IPS-18c (cell line): ENCODE measurements at regions not wholly inside any gene's neighbourhood (a gene's known extent, or its start where the extent isn't known, plus 50 kb on each side); places are given as distances from the start of the nearest gene placed in this dataset.

Source experiments
- H3K4me3 ChIP-seq: 2 replicates; pipeline ENCODE4 v1.7.0; 2013; ENCODE audit warnings: low read depth, mild to moderate bottlenecking, low read length, moderate library complexity; ENCODE audit not compliant: insufficient read depth
- H3K9me3 ChIP-seq: one replicate; pipeline ENCODE4 v1.6.1; 2013; ENCODE audit warnings: mild to moderate bottlenecking, low read length, moderate library complexity; ENCODE audit not compliant: control insufficient read depth, insufficient read depth

DNA sequence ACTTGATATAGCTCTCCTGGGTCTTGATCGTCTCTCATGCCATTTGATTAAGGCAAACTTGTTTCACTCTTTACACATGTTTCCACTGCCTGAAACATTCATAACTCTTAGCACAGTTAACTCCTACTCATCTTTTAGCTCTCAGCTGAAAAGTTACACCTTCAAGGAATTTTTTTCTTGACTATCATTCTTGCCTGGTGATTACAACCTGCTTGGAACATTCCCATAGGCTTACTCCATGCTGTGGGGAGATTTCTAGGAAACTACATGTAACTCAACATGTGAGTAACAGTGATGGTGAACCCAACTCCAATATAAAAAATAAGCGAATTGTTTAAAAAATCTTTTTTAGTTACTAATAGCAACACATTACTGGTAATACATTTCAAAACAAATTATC, 224.1 kb upstream of the MPDZ start:
- H3K4me3 ChIP-seq, result no peak overlapping the region
- H3K9me3 ChIP-seq, result no peaks in the 10 kb centered on the region

DNA sequence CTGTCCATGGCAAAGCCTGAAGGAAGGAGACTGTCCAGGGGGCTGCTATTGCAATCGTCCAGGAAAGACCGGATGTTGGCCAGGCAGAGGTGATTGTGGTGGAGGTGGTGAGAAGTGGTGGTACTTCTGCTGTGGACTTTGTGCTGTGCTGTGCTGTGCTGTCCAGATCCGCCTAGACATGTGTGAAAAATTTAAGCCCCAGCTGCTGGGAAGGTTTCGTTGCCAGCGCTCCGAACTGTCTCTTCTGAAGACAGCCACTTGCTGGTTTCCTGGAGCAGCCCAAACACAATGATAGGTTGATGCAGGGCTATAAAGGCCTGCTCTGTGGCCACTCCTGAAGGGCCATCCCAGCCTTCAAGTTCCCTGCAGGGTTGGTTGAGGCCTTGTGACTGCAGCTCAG, 223.0 kb upstream of the MPDZ start:
- H3K4me3 ChIP-seq, result no peak overlapping the region
- H3K9me3 ChIP-seq, result no peaks in the 10 kb centered on the region

DNA sequence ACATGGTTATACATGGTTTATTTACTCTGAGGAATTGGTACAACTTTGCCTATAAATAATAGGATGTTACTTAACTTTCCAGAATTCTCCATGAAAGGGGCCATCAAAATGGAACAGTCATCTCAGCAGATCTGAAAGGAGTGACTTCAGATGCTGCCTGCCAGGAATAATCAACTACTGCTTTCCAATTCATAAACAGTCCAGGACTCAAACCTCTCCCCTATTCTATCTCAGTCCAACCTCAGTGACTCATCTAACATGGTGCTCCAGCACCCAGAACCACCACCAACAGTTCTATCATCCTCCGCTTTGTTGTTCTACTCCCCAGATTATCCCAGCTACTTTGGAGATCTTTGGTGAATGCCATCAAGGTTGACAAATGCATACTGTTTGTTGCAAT, 221.5 kb upstream of the MPDZ start:
- Histone ChIP-seq H3K4me3 (no peak overlapping the region), H3K9me3 (no peaks in the 10 kb centered on the region)

DNA sequence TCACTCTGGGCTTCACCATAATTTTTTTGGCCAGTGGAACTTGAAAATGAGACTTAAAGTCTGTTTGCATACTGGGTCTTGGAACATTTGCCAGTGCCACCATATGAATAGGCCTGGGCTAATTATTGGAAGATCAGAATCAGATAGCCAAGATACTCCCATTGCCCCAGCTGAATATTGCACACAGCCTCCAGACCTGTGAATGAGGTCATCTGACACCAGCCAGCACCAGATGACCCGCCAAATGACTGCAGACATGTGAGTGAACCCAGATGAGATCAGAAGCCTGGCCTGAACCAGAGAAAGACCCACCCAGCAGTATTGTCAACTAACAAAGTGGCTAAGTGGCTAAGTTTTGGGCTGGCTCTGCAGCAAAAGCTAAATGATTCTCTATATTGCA, 220.5 kb upstream of the MPDZ start:
- no peak overlapping the region for H3K4me3 ChIP-seq
- no peaks in the 10 kb centered on the region for H3K9me3 ChIP-seq

DNA sequence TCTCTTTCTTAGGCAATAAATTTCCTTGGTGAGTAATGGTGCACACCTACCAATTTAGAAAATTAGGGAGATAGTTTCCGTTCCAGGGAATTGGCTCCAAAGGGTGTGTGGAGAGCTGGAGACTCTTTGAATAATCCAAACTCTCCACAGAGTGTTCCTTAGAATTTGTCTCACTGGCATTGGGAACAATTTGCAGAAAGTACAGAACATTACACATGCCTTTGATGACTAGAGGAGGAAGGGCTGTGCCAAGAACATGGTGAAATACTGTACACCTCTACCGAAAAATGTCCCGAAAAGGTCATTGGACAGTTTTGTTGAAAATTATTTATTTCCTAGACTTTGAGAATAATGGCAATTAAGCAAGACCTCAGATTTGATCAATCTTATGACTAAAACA, 214.2 kb upstream of the MPDZ start:
- Histone ChIP-seq H3K4me3 (no peak overlapping the region), H3K9me3 (no peaks in the 10 kb centered on the region)

DNA sequence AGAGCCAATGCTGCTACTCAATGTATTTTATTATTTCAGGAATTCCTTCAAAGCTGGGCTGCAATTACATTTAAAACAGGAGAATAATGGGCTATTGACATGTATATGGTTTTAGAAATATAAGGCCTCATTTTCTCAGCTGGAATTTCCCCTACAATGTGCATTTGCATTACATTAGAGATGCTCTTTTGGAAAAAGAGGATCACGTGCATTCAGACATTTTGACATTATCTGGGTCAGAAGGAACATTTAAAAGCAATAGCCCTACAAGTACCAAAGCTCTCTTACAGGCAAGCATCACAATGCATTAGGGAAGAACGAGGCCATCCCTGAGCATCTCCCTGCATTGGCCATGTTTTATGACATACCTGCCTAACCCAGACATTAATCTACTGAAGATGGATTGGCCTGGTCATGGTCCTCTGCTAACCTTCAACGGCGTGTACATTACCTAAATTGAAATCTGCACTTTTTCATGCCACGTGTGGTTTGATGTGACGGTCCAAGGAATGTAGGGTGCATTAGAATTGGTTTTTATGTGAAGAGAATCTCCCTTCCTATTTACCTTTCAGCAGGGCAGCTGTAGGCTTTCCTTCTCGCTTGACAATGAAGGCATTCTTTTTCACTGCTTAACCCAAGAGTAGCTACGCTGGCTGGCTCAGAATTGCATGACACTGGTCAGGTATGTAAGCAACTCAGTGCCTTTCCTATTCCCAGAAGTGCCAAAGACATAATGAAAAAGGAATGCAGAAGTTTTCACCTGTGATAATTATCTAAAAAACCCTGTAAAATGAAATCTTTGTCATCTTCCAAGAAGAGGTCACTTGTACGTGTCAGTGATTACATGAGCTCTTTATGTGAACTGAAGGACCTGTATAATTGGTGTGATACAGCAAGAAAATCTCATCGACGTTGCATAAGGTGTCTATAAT, 212.3 kb upstream of the MPDZ start:
- Histone ChIP-seq H3K9me3 (no peaks in the 10 kb centered on the region), H3K4me3 (no peak overlapping the region)

DNA sequence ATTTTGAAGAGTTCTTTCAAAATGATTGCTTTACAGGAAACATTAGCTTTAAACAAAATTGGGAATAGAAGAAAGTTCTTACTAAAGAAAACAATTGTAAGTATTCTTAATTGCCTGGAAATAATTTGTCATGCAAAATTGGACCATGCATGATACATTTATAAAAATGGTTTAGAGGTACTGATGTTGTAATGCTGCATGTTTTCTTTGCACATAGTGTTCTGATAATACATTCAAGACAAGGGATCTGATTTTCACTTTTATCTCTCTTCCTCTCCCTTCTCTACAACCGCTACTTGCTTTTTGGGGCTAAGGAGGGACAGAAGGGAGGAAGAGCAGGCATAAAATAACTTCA, 211.6 kb upstream of the MPDZ start:
- Histone ChIP-seq H3K4me3 (no peak overlapping the region), H3K9me3 (no peaks in the 10 kb centered on the region)

DNA sequence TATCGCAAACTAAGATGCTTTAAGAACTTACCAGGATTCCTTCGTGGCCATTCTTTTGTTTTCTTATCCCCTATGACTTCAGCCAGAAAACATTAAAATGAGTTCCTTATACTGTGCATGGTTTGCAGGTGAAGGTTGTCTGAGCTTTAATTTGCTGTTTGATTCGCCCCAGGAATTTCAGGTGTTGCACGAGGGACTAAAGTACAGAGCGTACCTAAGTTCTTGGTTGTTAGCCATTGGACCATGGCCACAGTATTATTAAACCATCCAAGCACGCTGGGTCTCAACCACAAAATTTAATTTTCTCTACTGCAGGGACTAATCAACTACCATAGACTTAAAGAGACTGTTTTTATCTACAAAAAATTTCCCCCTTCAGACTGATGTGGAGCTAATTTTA, 208.4 kb upstream of the MPDZ start:
- Histone ChIP-seq H3K9me3 (no peaks in the 10 kb centered on the region), H3K4me3 (no peak overlapping the region)

DNA sequence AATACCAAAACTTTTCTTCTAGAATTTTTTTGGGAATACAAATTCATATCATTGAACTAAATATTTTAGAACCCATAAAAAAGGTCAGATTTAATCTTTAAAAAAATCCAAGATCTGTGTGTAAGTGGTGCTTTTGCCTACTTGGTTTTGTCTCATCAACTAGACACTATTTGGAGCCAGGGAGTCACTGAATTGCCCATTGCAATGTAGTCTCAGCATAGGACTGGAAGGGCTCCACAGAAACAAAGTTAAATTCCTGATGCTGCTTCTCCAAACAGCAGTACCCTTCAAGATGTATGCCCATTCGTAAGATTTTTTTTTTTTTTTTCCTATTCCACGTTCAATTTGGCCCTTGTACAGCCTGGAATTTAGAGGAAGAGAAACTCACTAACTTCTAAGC, 208.0 kb upstream of the MPDZ start:
- Histone ChIP-seq H3K4me3 (no peak overlapping the region), H3K9me3 (no peaks in the 10 kb centered on the region)

DNA sequence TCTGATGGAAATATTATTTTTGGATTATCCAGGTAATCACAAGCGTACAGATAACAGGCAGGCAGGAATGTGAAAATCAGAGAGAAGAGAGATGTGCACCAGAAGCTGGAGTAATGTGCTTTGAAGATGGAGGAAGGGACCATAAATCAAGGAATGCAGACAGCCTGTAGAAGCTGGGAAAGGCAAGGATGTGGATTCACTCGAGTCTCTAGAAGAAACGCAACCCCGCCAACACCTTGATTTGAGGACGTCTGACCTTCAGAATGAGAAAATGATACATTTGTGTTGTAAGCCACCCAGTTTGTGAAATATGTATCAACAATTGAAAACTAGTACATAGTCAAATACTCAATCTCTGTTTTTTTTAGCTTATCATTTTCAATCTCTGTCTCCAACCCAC, 207.6 kb upstream of the MPDZ start:
- no peaks in the 10 kb centered on the region for H3K9me3 ChIP-seq

DNA sequence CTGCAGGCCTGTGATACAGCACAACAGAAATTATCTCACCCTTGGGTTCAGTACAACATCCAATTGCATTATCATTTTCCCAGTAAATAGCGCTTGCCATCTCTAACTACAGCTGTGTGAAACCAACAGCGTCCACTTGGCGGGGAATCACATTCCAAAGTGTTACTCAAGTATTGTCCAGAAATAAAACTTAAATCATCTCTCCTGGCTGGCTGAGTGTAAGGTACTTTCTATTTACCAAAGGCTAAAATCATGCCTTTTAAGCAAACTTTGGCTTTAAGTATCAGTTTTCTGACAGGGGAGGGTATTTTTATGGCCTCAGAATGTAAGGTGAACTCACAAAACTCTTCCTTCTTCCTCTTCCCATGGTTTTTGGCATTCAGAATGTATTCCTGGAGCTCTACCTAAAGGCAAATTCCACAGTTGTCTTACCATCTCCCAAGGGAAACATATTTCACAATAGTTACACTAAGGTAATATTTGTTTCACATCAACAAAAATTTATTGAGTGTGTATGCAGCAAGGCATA, 205.6 kb upstream of the MPDZ start:
- no peak overlapping the region for H3K4me3 ChIP-seq
- H3K9me3 ChIP-seq, result no peaks in the 10 kb centered on the region

More for the DNA sequence above, 207.6 kb upstream of the MPDZ start:
- no peak overlapping the region for H3K4me3 ChIP-seq

DNA sequence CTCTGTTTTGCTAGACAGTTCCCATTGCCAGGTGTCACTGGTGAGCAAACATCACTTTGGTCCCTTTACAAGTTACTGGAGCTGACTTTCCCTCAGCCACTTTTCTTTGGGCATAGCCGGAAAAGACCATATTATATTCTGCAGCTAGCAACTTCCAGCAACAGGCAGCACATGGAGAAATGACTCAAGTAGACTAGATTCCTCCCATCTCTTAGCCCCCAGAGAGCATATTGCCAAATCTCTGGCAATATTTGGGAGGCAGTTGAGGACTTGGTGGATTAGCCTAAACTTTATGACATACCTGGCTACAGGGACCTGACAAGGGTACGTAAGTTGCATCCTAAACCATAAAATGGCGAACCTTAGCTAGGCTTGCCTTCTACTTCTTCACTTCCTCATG, 204.7 kb upstream of the MPDZ start:
- no peak overlapping the region for H3K4me3 ChIP-seq
- H3K9me3 ChIP-seq, result no peaks in the 10 kb centered on the region

DNA sequence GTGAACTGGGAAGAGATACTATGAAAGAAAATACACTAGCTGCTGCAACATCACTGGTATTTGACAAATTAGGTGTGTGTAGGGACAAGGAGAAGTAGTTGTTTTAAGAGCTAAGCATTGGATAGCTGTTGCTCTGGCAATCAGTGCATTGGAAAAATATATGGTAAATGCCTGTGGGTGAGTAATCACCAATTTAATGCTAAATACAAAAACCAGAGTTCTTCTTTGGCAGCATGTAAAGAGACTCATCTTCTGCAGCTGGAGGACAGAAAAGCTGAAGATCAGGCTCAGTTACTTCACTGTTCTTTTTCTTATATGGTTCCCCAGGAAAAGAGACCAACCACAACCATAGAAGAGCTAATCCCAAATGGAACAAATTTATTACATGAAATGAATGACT, 201.8 kb upstream of the MPDZ start:
- no peaks in the 10 kb centered on the region for H3K9me3 ChIP-seq
- no peak overlapping the region for H3K4me3 ChIP-seq

DNA sequence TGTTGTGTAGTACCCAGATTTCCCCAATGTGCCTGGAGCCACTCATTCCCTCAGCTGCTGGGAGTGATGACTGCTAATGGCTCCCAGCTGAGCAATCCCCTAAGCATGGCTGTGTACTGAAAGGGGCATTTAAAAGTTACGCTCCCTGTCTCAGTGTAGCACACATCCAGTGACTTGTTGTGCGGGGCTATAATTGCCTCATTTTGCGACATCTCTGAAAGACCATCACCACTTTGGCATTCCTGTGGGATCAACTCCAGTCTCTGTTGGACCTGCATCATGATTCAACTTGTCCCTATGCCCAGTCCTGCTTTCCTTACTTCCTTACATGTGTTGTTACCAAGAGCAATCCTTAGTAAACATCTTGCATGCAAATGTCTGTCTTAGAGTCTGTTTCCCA, 201.2 kb upstream of the MPDZ start:
- H3K4me3 ChIP-seq, result no peak overlapping the region

DNA sequence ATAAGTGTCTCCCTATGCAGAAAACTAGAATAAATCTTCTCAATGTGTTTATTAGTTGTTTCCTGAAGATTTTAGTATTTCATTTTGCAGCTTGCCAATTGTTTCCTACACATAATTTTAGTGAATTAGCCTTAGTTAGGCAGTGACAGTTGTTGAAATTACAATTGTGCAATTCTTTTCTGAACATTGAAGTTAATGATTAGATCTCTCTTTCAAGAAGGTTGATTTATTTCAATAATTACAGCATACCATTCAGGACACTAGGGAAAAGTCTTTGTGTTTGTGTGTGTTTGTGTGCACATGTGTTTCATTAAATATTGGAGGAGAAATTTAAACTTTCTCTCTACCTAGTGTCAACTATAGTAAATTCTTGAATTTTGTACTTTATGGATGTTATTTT, 199.6 kb upstream of the MPDZ start:
- H3K9me3 ChIP-seq, result no peaks in the 10 kb centered on the region
- H3K4me3 ChIP-seq, result no peak overlapping the region

More for the DNA sequence above, 201.2 kb upstream of the MPDZ start:
- no peaks in the 10 kb centered on the region for H3K9me3 ChIP-seq

DNA sequence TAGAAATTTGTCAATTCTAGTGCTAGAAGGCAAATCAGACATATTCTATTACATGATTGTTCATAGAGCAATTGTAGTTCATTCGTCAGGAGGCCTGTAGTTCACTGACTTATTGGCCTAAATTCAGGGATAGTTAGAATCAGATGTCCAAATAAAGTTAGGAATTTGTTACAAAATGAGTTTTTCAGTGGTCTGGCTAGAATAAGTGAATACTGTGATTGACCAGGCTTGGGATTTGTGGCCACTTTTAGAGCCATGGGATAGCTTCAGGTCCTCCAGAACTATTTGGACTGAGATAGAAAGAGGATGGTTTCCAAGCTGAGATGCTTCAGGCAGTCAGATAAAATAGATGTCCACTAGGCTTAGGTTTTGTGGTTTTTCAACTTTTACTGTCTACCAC, 199.1 kb upstream of the MPDZ start:
- Histone ChIP-seq H3K4me3 (no peak overlapping the region), H3K9me3 (no peaks in the 10 kb centered on the region)

DNA sequence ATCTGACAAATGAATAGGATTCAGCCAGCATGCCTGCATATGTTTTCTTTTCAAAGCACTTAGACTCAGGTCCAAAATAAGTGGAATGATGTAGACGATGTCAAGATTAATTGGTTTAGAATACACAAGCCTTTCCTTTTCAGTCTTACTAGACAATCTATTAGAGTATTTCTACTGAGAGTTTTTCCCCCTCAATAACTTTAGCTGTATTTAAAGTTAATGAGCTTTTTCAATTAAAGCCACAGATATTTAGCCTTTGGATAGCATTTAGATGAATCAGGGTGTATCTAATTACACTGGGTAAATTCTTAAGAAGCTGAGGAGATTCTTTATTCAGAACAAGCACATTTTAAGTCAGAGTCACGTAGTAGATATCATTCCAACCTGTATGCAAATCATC, 198.7 kb upstream of the MPDZ start:
- H3K9me3 ChIP-seq, result no peaks in the 10 kb centered on the region
- H3K4me3 ChIP-seq, result no peak overlapping the region

DNA sequence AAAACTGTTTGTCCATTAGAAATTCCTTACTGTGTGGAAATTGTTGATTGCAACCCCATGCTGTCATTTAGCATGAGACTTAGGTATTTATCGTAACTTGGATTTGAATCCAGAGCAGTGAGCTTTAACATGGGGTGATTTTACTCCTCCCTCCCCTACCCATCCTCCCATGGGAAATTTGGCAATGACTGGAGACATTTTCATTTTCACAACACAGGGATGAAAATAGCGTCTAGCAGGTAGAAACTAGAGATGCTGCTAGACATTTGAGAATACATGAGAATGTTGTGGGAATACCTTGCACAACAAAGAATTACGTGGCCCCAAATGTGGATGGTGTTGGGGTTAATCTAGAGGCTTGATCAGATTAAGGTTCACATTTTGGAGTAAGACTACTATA, 191.3 kb upstream of the MPDZ start:
- Histone ChIP-seq H3K4me3 (no peak overlapping the region), H3K9me3 (no peaks in the 10 kb centered on the region)

DNA sequence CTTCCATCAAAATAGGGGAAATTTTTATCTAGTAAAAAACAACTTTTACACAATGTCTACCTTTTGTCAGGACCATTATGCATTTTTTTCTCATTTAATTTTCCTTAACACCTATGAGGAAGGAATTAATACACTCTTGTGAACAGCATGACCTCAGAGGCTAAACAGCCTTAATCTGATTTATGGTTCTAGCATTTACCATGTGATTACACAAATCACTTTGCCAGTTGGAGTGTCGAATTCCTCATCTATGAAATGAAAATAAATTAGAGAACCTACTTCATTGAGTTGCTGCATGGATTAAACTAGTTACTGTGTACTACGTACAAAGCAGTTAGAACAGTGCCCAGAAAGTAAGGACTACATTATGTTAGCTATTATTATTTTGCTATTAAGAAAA, 187.7 kb upstream of the MPDZ start:
- no peak overlapping the region for H3K4me3 ChIP-seq
- H3K9me3 ChIP-seq, result no peaks in the 10 kb centered on the region
